ENCODE measurements at regions not wholly inside any gene's neighbourhood (a gene's known extent, or its start where the extent isn't known, plus 50 kb on each side); places are given as distances from the start of the nearest gene placed in this dataset.

DNA sequence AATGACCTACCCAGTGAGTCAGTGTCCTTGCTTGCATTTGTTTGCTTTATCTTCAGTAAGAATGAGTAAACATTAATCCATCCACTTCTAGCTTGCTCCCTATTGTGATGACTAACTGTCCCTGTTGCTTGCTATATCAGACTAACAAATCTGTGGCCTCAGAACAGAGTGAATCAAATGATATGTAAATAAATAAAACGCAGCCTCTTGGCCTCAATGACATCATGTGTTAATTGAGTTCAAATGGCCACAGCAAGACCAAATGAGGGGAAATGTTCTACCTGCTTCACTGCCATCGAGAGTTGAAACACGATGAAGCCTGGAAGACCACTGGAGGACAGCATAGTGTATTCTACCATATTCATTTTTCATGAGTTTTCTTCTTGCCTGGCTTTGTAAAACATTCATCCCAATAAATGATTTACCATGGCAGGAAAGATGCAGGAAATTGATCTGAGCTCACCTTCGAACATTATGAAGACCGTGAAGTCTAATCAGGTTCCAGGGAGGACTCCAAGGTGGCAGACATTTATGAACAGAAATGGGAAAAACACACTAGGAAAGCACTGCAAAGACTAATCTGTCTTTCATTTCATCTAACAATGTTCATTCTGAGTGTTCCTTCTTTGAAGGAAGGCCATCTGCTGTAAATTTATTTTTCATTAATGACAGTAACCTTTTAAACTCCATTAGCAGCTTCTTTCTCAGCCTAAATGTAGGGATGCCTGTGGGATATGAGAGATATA is 1144.5 kb downstream of the TUSC7 start:
- Histone ChIP-seq H3K36me3 (ENCODE audit: low read depth) (no peaks in the 10 kb centered on the region), H3K4me1 (replicated peaks; ENCODE audit: insufficient read depth) (no peaks in the 10 kb centered on the region), H3K4me3 (no peak overlapping the region), H3F3A (ENCODE audit: insufficient read depth, low read depth) (no peaks in the 10 kb centered on the region), H3K27me3 (ENCODE audit: insufficient read depth, low read depth) (peaks cover 2% of the 10 kb centered on the region; the same call in 1 of the 2 replicates), H3K79me2 (ENCODE audit: low read depth) (no peaks in the 10 kb centered on the region), H3K9me2 (ENCODE audit: insufficient read depth) (no peaks in the 10 kb centered on the region), H3K27ac (no peak overlapping the region), H3K9me3 (ENCODE audit: insufficient read depth, low read depth) (no peaks in the 10 kb centered on the region), H4K20me1 (ENCODE audit: insufficient read depth) (no peaks in the 10 kb centered on the region), H2AFZ (no peak overlapping the region), H3K4me2 (no peak overlapping the region)
- intact Hi-C loops (cut with micrococcal nuclease; ENCODE audit: unreplicated experiment): no loop called here
- DNase-seq: peak in 1 of 2 experiments; percentile 45
- POLR2A ChIA-PET (ENCODE audit: unreplicated experiment): no interaction called here
- BruUV-seq (replicated peaks): no TSS peak
- CTCF ChIA-PET: no interaction called here
- TF ChIP-seq, protein P1, sequence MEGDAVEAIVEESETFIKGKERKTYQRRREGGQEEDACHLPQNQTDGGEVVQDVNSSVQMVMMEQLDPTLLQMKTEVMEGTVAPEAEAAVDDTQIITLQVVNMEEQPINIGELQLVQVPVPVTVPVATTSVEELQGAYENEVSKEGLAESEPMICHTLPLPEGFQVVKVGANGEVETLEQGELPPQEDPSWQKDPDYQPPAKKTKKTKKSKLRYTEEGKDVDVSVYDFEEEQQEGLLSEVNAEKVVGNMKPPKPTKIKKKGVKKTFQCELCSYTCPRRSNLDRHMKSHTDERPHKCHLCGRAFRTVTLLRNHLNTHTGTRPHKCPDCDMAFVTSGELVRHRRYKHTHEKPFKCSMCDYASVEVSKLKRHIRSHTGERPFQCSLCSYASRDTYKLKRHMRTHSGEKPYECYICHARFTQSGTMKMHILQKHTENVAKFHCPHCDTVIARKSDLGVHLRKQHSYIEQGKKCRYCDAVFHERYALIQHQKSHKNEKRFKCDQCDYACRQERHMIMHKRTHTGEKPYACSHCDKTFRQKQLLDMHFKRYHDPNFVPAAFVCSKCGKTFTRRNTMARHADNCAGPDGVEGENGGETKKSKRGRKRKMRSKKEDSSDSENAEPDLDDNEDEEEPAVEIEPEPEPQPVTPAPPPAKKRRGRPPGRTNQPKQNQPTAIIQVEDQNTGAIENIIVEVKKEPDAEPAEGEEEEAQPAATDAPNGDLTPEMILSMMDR (conservative IDR thresholded peaks at IDR 0.05): no peak
- TF ChIP-seq EZH2 (IDR thresholded peaks at IDR 0.05; ENCODE audit: low read depth): no peak

DNA sequence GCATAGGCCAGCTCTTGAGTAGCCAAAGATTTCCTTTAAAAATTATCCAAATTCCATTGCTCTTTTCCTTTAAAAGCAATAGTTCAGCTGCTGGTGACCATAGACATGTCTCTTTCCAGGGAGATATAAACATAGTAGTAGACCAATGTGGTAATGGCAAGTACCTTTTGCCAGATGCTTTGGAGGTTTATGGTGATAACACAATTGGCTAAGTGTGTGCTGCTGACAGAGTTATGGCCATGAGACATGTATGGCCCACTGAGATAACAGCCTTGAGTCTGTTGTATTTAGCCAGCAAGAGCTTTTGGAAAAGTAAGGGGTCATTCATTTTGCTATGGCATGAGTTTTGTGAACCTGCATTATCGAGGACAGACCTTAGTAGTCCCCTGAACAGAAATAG is 1146.8 kb downstream of the TUSC7 start:
- no peaks in the 10 kb centered on the region for H3K9me2 ChIP-seq (ENCODE audit: insufficient read depth)
- POLR2A ChIA-PET (ENCODE audit: unreplicated experiment): no interaction called here

DNA sequence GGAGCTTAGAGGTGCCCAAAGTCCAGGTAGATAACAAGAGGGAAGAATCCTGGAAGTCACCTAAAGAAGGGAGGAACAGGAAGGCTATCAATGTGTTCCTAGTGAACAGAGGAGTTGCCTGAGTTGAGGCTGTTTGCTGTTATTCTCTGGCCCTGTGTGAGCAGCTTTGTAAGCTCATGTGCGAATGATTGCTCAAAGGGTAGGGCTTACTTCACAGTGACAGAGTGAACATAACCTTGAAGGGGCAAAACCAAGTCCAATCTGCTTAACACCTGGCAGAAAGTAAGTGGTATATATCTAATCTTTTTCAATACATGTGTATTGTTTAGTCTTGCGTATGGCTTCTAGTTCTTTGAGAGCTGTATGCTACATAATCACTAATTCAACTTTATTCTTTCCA is 1153.6 kb downstream of the TUSC7 start:
- Histone ChIP-seq H3K36me3 (ENCODE audit: low read depth) (no peaks in the 10 kb centered on the region), H3K79me2 (ENCODE audit: low read depth) (no peaks in the 10 kb centered on the region), H3K27ac (no peak overlapping the region), H3K9me3 (ENCODE audit: insufficient read depth, low read depth) (no peaks in the 10 kb centered on the region), H3K27me3 (ENCODE audit: insufficient read depth, low read depth) (peaks cover 6% of the 10 kb centered on the region; the same call in 1 of the 2 replicates), H4K20me1 (ENCODE audit: insufficient read depth) (no peaks in the 10 kb centered on the region), H3K4me2 (no peak overlapping the region), H3F3A (ENCODE audit: insufficient read depth, low read depth) (no peaks in the 10 kb centered on the region), H3K9me2 (ENCODE audit: insufficient read depth) (no peaks in the 10 kb centered on the region), H3K4me1 (replicated peaks; ENCODE audit: insufficient read depth) (no peaks in the 10 kb centered on the region), H2AFZ (no peak overlapping the region), H3K4me3 (no peak overlapping the region)
- no peak for DNase-seq
- BruUV-seq (replicated peaks): no TSS peak
- ChIA-PET CTCF (no interaction called here), POLR2A (ENCODE audit: unreplicated experiment) (interaction anchor here (0.6 kb wide), 1 partner anchor 1132 kb away, joined by 3 read pairs; no protein-coding TSS in a partner anchor)
- intact Hi-C loops (cut with micrococcal nuclease; ENCODE audit: unreplicated experiment): no loop called here
- TF ChIP-seq EZH2 (IDR thresholded peaks at IDR 0.05; ENCODE audit: low read depth): no peak

More for the DNA sequence above, 1146.8 kb downstream of the TUSC7 start:
- no TSS peak for BruUV-seq (replicated peaks)
- TF ChIP-seq EZH2 (IDR thresholded peaks at IDR 0.05; ENCODE audit: low read depth): no peak
- TF ChIP-seq, protein P1 (conservative IDR thresholded peaks at IDR 0.05): no peak
- Histone ChIP-seq H3K9me3 (ENCODE audit: insufficient read depth, low read depth) (no peaks in the 10 kb centered on the region), H3F3A (ENCODE audit: insufficient read depth, low read depth) (no peaks in the 10 kb centered on the region), H3K4me1 (replicated peaks; ENCODE audit: insufficient read depth) (no peaks in the 10 kb centered on the region), H3K79me2 (ENCODE audit: low read depth) (no peaks in the 10 kb centered on the region), H3K27ac (no peak overlapping the region), H3K4me2 (no peak overlapping the region), H4K20me1 (ENCODE audit: insufficient read depth) (no peaks in the 10 kb centered on the region), H2AFZ (no peak overlapping the region), H3K4me3 (no peak overlapping the region), H3K36me3 (ENCODE audit: low read depth) (no peaks in the 10 kb centered on the region), H3K27me3 (ENCODE audit: insufficient read depth, low read depth) (peaks cover 6% of the 10 kb centered on the region; the same call in 1 of the 2 replicates)
- no peak for DNase-seq
- CTCF ChIA-PET: no interaction called here
- intact Hi-C loops (cut with micrococcal nuclease; ENCODE audit: unreplicated experiment): no loop called here

All from PC-9 (cell line).